Cardiac fibroblast (primary cell): ENCODE measurements at regions not wholly inside any gene's neighbourhood (a gene's known extent, or its start where the extent isn't known, plus 50 kb on each side); places are given as distances from the start of the nearest gene placed in this dataset.

Experiments used
- DNase-seq, 2 donors: peaks; one replicate each; pipeline versions ENCODE4 v3.0.0 to v3.0.0-alpha.2; 2010; ENCODE audit warnings: low read depth in 2 of 2
- H3K4me3 ChIP-seq, 2 donors: replicated peaks in 1 of 2; 1 replicate in 1 of 2; 2 replicates in 1 of 2; pipeline ENCODE4 v1.5.1; 2011; ENCODE audit warnings: low read depth in 2 of 2, low read length in 2 of 2, mild to moderate bottlenecking in 2 of 2, moderate library complexity in 1 of 2
- CTCF ChIP-seq: IDR thresholded peaks from one replicate; pipeline ENCODE4 v1.5.1; 2011; ENCODE audit warnings: low read depth, mild to moderate bottlenecking, low read length, inconsistent platforms

- no peak for TF ChIP-seq CTCF
- no peak for DNase-seq
- no peak overlapping the region for H3K4me3 ChIP-seq
Observed at GRCh38 chr6:43969158-43969981, 157.9 kb downstream of the MRPL14 start.

- no peak overlapping the region for H3K4me3 ChIP-seq
- no peak for DNase-seq
- TF ChIP-seq CTCF = no peak
Observed at GRCh38 chr6:43968110-43968965, 158.9 kb downstream of the MRPL14 start.

- no peak overlapping the region for H3K4me3 ChIP-seq
- TF ChIP-seq CTCF = no peak
Observed at GRCh38 chr6:43967719-43968091, 159.5 kb downstream of the MRPL14 start.

GRCh38 chr6:43966853-43967718, 160.2 kb downstream of the MRPL14 start:
- no peak overlapping the region for H3K4me3 ChIP-seq
- no peak for DNase-seq
- no peak for TF ChIP-seq CTCF

More at GRCh38 chr6:43967719-43968091, 159.5 kb downstream of the MRPL14 start:
- DNase-seq = no peak

- no peak for DNase-seq
- H3K4me3 ChIP-seq = no peak overlapping the region
- TF ChIP-seq CTCF = no peak
Observed at GRCh38 chr6:43966374-43966658, 160.9 kb downstream of the MRPL14 start.

GRCh38 chr6:43965628-43966373, 161.5 kb downstream of the MRPL14 start:
- H3K4me3 ChIP-seq = no peak overlapping the region
- no peak for TF ChIP-seq CTCF
- DNase-seq = no peak
